ENCODE measurements at regions not wholly inside any gene's neighbourhood (a gene's known extent, or its start where the extent isn't known, plus 50 kb on each side); places are given as distances from the start of the nearest gene placed in this dataset.

GRCh38 chr1:232153652-232154051, 476.3 kb downstream of the SIPA1L2 start:
- ChIA-PET CTCF (no interaction called here), POLR2A (no interaction called here)
- H3K9ac ChIP-seq (replicated peaks; ENCODE audit: extremely low read depth, insufficient read depth, low read length), result no peak overlapping the region
- no peaks in the 10 kb centered on the region for H3K79me2 ChIP-seq (ENCODE audit: control insufficient read depth, insufficient read depth, low read length)
- FAIRE-seq (no peak), DNase-seq (ENCODE audit: low read depth, low spot score) (no peak)
- no peak overlapping the region for H3K4me2 ChIP-seq (ENCODE audit: insufficient read depth, low read length)
- H3K4me1 ChIP-seq (ENCODE audit: control insufficient read depth, extremely low read depth, insufficient read depth, low read length), result peaks cover 22% of the 10 kb centered on the region
- no peaks in the 10 kb centered on the region for H4K20me1 ChIP-seq (replicated peaks; ENCODE audit: control insufficient read depth, extremely low read depth, insufficient read depth, low read length)
- no peaks in the 10 kb centered on the region for H3K9me3 ChIP-seq (replicated peaks; ENCODE audit: control insufficient read depth, insufficient read depth, low read length)
- H3K4me3 ChIP-seq (replicated peaks in 1 of 3; ENCODE audit: insufficient read depth in 1 of 3, low read depth in 1 of 3, low read length in 3 of 3), result no peak overlapping the region
- H3K9me1 ChIP-seq (replicated peaks; ENCODE audit: control insufficient read depth, extremely low read depth, insufficient read depth, low read length), result no peaks in the 10 kb centered on the region
- no peak overlapping the region for H2AFZ ChIP-seq (ENCODE audit: low read depth, low read length)
- TF ChIP-seq MAX (IDR thresholded peaks at IDR 0.05; ENCODE audit: insufficient read depth, insufficient read length), result no peak
- TF ChIP-seq GATA2 (IDR thresholded peaks at IDR 0.05; ENCODE audit: insufficient read depth, insufficient read length, low read depth, low read length), result no peak
- no peak overlapping the region for H3K27ac ChIP-seq (ENCODE audit: insufficient read depth, low read depth, low read length)
- intact Hi-C loops (cut with micrococcal nuclease), result loop anchor here (5.0 to 10.0 kb wide), 3 partner anchors 161 to 471 kb away; no protein-coding TSS in a partner anchor
- no TSS peak for BruUV-seq (replicated peaks)
- no peaks in the 10 kb centered on the region for H3K36me3 ChIP-seq (ENCODE audit: control insufficient read depth in 2 of 2, extremely low read depth in 1 of 2, insufficient read depth in 2 of 2, low read length in 2 of 2)
- dilution Hi-C loops (cut with MboI; ENCODE audit: extremely low pct_ligation_motif_present, low sequenced_read_pairs), result no loop called here
- no peaks in the 10 kb centered on the region for H3K27me3 ChIP-seq (ENCODE audit: control insufficient read depth in 2 of 2, insufficient read depth in 2 of 2, low read length in 2 of 2)

DNA sequence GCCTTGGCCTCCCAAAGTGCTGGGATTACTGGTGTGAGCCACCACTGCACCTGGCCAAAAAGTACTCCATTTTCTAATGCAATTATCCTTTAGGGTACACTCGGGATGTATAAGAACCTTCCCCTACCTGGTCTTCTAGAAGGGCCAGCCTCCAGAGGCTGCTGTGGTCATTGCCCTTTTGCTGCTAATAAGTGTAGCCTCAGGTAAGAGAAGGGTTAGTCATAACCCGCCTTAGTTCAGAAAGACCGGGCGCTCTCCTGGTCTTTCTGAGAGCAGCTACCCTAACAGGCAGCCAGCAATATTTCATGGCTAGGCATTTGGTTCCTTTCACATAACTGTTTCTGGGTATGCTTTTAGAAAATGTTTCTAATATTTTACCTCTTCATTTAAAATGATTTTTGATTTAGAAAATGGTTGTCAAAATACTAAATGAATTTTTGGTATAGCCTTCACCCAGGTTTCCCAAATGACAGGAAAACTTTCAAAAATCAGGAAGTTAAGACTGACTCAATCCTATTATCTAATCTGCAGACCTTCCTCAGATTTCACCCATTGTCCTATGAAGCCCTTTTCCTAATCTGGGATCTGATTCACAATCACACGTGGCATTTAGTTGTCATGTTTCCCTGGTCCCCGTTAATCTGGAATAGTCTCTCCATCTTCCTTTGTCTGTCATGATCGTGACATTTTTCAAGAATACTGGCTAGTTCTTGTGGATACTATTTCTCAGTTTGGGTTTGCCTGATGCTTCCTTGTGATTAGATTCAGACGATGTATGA, 479.0 kb downstream of the SIPA1L2 start:
- Histone ChIP-seq H3K9ac (replicated peaks; ENCODE audit: extremely low read depth, insufficient read depth, low read length) (no peak overlapping the region), H3K27ac (ENCODE audit: insufficient read depth, low read depth, low read length) (peak overlapping the region; percentile 50), H3K4me2 (ENCODE audit: insufficient read depth, low read length) (peak overlapping the region; percentile 28), H2AFZ (ENCODE audit: low read depth, low read length) (peak overlapping the region; percentile 91), H3K79me2 (ENCODE audit: control insufficient read depth, insufficient read depth, low read length) (no peaks in the 10 kb centered on the region), H3K36me3 (ENCODE audit: control insufficient read depth in 2 of 2, extremely low read depth in 1 of 2, insufficient read depth in 2 of 2, low read length in 2 of 2) (no peaks in the 10 kb centered on the region), H3K27me3 (ENCODE audit: control insufficient read depth in 2 of 2, insufficient read depth in 2 of 2, low read length in 2 of 2) (no peaks in the 10 kb centered on the region), H3K4me3 (replicated peaks in 1 of 3; ENCODE audit: insufficient read depth in 1 of 3, low read depth in 1 of 3, low read length in 3 of 3) (no peak overlapping the region), H3K9me3 (replicated peaks; ENCODE audit: control insufficient read depth, insufficient read depth, low read length) (no peaks in the 10 kb centered on the region), H4K20me1 (replicated peaks; ENCODE audit: control insufficient read depth, extremely low read depth, insufficient read depth, low read length) (no peaks in the 10 kb centered on the region), H3K4me1 (ENCODE audit: control insufficient read depth, extremely low read depth, insufficient read depth, low read length) (peaks cover 22% of the 10 kb centered on the region), H3K9me1 (replicated peaks; ENCODE audit: control insufficient read depth, extremely low read depth, insufficient read depth, low read length) (no peaks in the 10 kb centered on the region)
- DNase-seq (ENCODE audit: low read depth, low spot score), result peak; percentile 53
- intact Hi-C loops (cut with micrococcal nuclease) (loop anchor here (5.0 to 10.0 kb wide), 3 partner anchors 159 to 474 kb away; no protein-coding TSS in a partner anchor), dilution Hi-C loops (cut with MboI; ENCODE audit: extremely low pct_ligation_motif_present, low sequenced_read_pairs) (no loop called here)
- BruUV-seq (replicated peaks), result no TSS peak
- TF ChIP-seq POLR2AphosphoS5 (IDR thresholded peaks at IDR 0.05; ENCODE audit: insufficient read depth, low read depth, low read length), result no peak
- TF ChIP-seq MYC (IDR thresholded peaks at IDR 0.05; ENCODE audit: low read depth, low read length), result no peak
- TF ChIP-seq POLR2A (IDR thresholded peaks at IDR 0.05; ENCODE audit: low read depth, low read length), result no peak
- no peak for TF ChIP-seq MAX (IDR thresholded peaks at IDR 0.05; ENCODE audit: insufficient read depth, insufficient read length)
- no peak for TF ChIP-seq JUN (IDR thresholded peaks at IDR 0.05; ENCODE audit: borderline replicate concordance, insufficient read depth, insufficient read length, low read depth)
- TF ChIP-seq EZH2 (IDR thresholded peaks at IDR 0.05; ENCODE audit: borderline replicate concordance, low read depth, low read length, severe bottlenecking), result no peak
- TF ChIP-seq FOS (IDR thresholded peaks at IDR 0.05; ENCODE audit: borderline replicate concordance, insufficient read depth, low read length), result peak; percentile 77
- TF ChIP-seq GATA2 (IDR thresholded peaks at IDR 0.05; ENCODE audit: insufficient read depth, insufficient read length, low read depth, low read length), result peak; percentile 95
- POLR2A ChIA-PET, result no interaction called here
- CTCF ChIA-PET, result interaction anchor here (0.7 to 1.8 kb wide), 2 partner anchors 10 to 394 kb away, joined by 3 to 4 read pairs; no protein-coding TSS in a partner anchor
- peak; percentile 83 for FAIRE-seq

Data from endothelial cell of umbilical vein (primary cell).